ENCODE measurements at regions not wholly inside any gene's neighbourhood (a gene's known extent, or its start where the extent isn't known, plus 50 kb on each side); places are given as distances from the start of the nearest gene placed in this dataset.

DNA sequence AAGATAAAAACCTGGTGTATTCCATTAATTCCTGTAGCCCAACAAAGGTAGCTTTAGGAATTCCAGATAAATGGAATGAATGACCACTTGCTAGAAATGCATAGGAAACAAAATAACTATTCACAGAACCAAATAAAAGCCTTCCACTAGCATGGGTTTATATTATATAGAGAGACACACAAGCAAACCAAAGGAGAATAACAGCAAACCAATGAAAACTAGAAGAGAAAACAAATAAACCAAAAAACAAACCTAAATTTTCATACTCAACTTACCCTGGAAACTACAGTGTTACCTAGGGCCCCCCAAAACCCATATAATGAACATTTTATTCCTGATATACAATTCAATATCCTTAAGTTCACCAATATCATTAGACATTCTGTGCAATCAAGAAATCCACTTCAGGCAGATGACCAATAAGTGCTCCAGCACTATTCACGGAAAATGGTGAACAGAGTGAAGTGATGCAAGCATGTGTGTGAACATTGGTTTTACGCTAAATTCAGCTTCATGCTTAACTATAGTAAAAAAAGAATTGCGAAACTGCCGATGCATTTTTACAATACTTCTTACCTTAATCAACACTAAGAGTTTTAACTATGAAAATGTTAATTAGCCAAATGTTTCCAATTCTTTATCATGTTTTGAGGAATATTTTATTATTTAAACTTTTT is 1108.4 kb upstream of the TMEM132C start:
- no peak for TF ChIP-seq CTCF (IDR thresholded peaks at IDR 0.05)
- no peak for TF ChIP-seq ZFX (IDR thresholded peaks at IDR 0.05; ENCODE audit: borderline replicate concordance)
